HUDEP-2 (cell line): ENCODE measurements at regions not wholly inside any gene's neighbourhood (a gene's known extent, or its start where the extent isn't known, plus 50 kb on each side); places are given as distances from the start of the nearest gene placed in this dataset.

Experiments used
- DNase-seq, 76 experiments: peaks; one replicate each; lab custom pipeline; 2025; ENCODE audit not compliant: unreplicated experiment in 76 of 76; lab: John Stamatoyannopoulos, UW

GRCh38 chr1:79874289-79874688, 867.8 kb upstream of the ADGRL4 start:
- no peak for DNase-seq

- peak in 38 of 76 experiments; percentile 0 to 82 (median 40) for DNase-seq
Measured at GRCh38 chr1:79859212-79859948, 852.9 kb upstream of the ADGRL4 start.

- DNase-seq = peak in 2 of 76 experiments; percentile 4 to 6
Measured at GRCh38 chr1:79852004-79852403, 845.5 kb upstream of the ADGRL4 start.

GRCh38 chr1:79849388-79849787, 842.9 kb upstream of the ADGRL4 start:
- no peak for DNase-seq

- no peak for DNase-seq
Measured at GRCh38 chr1:79848316-79848715, 841.8 kb upstream of the ADGRL4 start.

GRCh38 chr1:79847700-79848099, 841.2 kb upstream of the ADGRL4 start:
- DNase-seq = no peak

- no peak for DNase-seq
Measured at GRCh38 chr1:79845936-79846335, 839.4 kb upstream of the ADGRL4 start.

- DNase-seq = no peak
Measured at GRCh38 chr1:79842811-79843210, 836.3 kb upstream of the ADGRL4 start.

GRCh38 chr1:79839882-79840281, 833.4 kb upstream of the ADGRL4 start:
- DNase-seq = no peak

- DNase-seq = no peak
Measured at GRCh38 chr1:79827446-79827845, 820.9 kb upstream of the ADGRL4 start.

- DNase-seq = no peak
Measured at GRCh38 chr1:79825551-79825950, 819.0 kb upstream of the ADGRL4 start.

- DNase-seq = no peak
Measured at GRCh38 chr1:79822053-79822452, 815.5 kb upstream of the ADGRL4 start.

- no peak for DNase-seq
Measured at GRCh38 chr1:79819140-79819539, 812.6 kb upstream of the ADGRL4 start.

GRCh38 chr1:79817031-79817560, 810.6 kb upstream of the ADGRL4 start:
- DNase-seq = no peak

GRCh38 chr1:79815115-79815514, 808.6 kb upstream of the ADGRL4 start:
- no peak for DNase-seq

- DNase-seq = no peak
Measured at GRCh38 chr1:79811173-79811572, 804.6 kb upstream of the ADGRL4 start.

GRCh38 chr1:79808816-79809475, 802.4 kb upstream of the ADGRL4 start:
- peak in 11 of 76 experiments; percentile 1 to 53 (median 25) for DNase-seq

- no peak for DNase-seq
Measured at GRCh38 chr1:79807816-79808215, 801.3 kb upstream of the ADGRL4 start.

GRCh38 chr1:79797487-79797886, 791.0 kb upstream of the ADGRL4 start:
- DNase-seq = no peak

- DNase-seq = no peak
Measured at GRCh38 chr1:79796434-79796833, 789.9 kb upstream of the ADGRL4 start.

- no peak for DNase-seq
Measured at GRCh38 chr1:79792219-79792930, 785.8 kb upstream of the ADGRL4 start.
